ENCODE measurements at regions not wholly inside any gene's neighbourhood (a gene's known extent, or its start where the extent isn't known, plus 50 kb on each side); places are given as distances from the start of the nearest gene placed in this dataset.

DNA sequence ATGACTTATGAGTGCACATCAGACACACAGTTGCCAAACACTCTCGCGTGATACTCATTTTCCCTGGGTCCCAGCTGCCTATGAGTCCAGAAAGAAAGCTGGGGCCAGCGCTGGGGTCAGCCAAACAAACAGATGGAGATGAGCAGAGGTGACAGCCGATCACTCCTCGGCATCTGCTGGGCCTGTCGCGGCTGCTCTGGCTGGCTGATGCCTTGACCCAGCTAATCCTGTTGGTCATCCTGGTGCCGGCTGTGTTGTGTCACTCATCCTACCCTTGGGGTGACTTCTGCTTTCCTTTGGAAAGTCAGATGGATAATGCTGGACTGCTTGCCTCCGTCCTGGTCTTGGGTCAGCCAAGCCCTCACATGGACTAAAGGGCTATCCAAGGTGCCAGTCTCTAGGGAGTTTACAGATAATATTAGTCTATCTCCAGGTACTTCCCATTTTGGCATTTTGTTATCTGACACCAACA lies 105.3 kb upstream of the PDZRN3 start:
- H3K27ac ChIP-seq (ENCODE audit: low read depth in 1 of 2, low read length in 2 of 2), result no peak overlapping the region
- DNase-seq (ENCODE audit: low spot score), result no peak
- no peaks in the 10 kb centered on the region for H3K27me3 ChIP-seq (ENCODE audit: control insufficient read depth in 4 of 4, insufficient read depth in 4 of 4, low read length in 3 of 4)
- H3K4me1 ChIP-seq (ENCODE audit: control insufficient read depth in 4 of 4, insufficient read depth in 4 of 4, low read length in 3 of 4), result no peaks in the 10 kb centered on the region
- TF ChIP-seq REST (IDR thresholded peaks at IDR 0.05) (no peak), NR2F2 (IDR thresholded peaks at IDR 0.05) (peak; percentile 76), ZBTB33 (IDR thresholded peaks at IDR 0.05) (no peak)
- H3K9me3 ChIP-seq (ENCODE audit: control insufficient read depth in 4 of 4, low read length in 3 of 4), result no peaks in the 10 kb centered on the region
- H3K9ac ChIP-seq (ENCODE audit: low read depth in 1 of 2, low read length in 2 of 2), result no peak overlapping the region
- no peaks in the 10 kb centered on the region for H3K36me3 ChIP-seq (ENCODE audit: control insufficient read depth in 4 of 4, insufficient read depth in 3 of 4, low read depth in 1 of 4, low read length in 3 of 4)
- 39% methylated on average over 9 of the region's 9 CpGs for WGBS
- no peak overlapping the region for H3K4me3 ChIP-seq (ENCODE audit: low read depth in 1 of 3, low read length in 3 of 3)

GRCh38 chr3:73727854-73728253 lies 103.1 kb upstream of the PDZRN3 start:
- no peak overlapping the region for H3K9ac ChIP-seq (ENCODE audit: low read depth in 1 of 2, low read length in 2 of 2)
- WGBS, result 72% methylated on average over 2 of the region's 2 CpGs
- H3K36me3 ChIP-seq (ENCODE audit: control insufficient read depth in 4 of 4, insufficient read depth in 3 of 4, low read depth in 1 of 4, low read length in 3 of 4), result no peaks in the 10 kb centered on the region
- H3K27ac ChIP-seq (ENCODE audit: low read depth in 1 of 2, low read length in 2 of 2), result no peak overlapping the region
- no peak overlapping the region for H3K4me3 ChIP-seq (ENCODE audit: low read depth in 1 of 3, low read length in 3 of 3)
- H3K4me1 ChIP-seq (ENCODE audit: control insufficient read depth in 4 of 4, insufficient read depth in 4 of 4, low read length in 3 of 4), result no peaks in the 10 kb centered on the region
- TF ChIP-seq FOXA2 (IDR thresholded peaks at IDR 0.05) (no peak), GABPA (IDR thresholded peaks at IDR 0.05 in 1 of 2, conservative IDR thresholded peaks at IDR 0.05 in 1 of 2) (no peak), YY1 (IDR thresholded peaks at IDR 0.05) (no peak), SP1 (IDR thresholded peaks at IDR 0.05) (no peak), HNF4A (conservative IDR thresholded peaks at IDR 0.05) (no peak), RAD21 (IDR thresholded peaks at IDR 0.05) (no peak), REST (IDR thresholded peaks at IDR 0.05) (no peak), JUND (IDR thresholded peaks at IDR 0.05) (no peak), TAF1 (conservative IDR thresholded peaks at IDR 0.05) (no peak), EGR1 (IDR thresholded peaks at IDR 0.05; ENCODE audit: low read depth in 2 of 2) (no peak), ZBTB33 (IDR thresholded peaks at IDR 0.05) (no peak), NR2F2 (IDR thresholded peaks at IDR 0.05) (no peak), ATF3 (IDR thresholded peaks at IDR 0.05) (no peak), FOXA1 (IDR thresholded peaks at IDR 0.05) (no peak), HNF4G (IDR thresholded peaks at IDR 0.05) (no peak), RXRA (IDR thresholded peaks at IDR 0.05) (no peak)
- TF ChIP-seq, protein P1, sequence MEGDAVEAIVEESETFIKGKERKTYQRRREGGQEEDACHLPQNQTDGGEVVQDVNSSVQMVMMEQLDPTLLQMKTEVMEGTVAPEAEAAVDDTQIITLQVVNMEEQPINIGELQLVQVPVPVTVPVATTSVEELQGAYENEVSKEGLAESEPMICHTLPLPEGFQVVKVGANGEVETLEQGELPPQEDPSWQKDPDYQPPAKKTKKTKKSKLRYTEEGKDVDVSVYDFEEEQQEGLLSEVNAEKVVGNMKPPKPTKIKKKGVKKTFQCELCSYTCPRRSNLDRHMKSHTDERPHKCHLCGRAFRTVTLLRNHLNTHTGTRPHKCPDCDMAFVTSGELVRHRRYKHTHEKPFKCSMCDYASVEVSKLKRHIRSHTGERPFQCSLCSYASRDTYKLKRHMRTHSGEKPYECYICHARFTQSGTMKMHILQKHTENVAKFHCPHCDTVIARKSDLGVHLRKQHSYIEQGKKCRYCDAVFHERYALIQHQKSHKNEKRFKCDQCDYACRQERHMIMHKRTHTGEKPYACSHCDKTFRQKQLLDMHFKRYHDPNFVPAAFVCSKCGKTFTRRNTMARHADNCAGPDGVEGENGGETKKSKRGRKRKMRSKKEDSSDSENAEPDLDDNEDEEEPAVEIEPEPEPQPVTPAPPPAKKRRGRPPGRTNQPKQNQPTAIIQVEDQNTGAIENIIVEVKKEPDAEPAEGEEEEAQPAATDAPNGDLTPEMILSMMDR (IDR thresholded peaks at IDR 0.05; ENCODE audit: low read depth, low read length, missing input control), result no peak
- TF ChIP-seq, protein P2, sequence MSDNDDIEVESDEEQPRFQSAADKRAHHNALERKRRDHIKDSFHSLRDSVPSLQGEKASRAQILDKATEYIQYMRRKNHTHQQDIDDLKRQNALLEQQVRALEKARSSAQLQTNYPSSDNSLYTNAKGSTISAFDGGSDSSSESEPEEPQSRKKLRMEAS (IDR thresholded peaks at IDR 0.05), result no peak
- H3K9me3 ChIP-seq (ENCODE audit: control insufficient read depth in 4 of 4, low read length in 3 of 4), result no peaks in the 10 kb centered on the region
- H3K27me3 ChIP-seq (ENCODE audit: control insufficient read depth in 4 of 4, insufficient read depth in 4 of 4, low read length in 3 of 4), result no peaks in the 10 kb centered on the region
- no peak for DNase-seq (ENCODE audit: low spot score)
